HG02943 (cell line): ENCODE measurements at regions not wholly inside any gene's neighbourhood (a gene's known extent, or its start where the extent isn't known, plus 50 kb on each side); places are given as distances from the start of the nearest gene placed in this dataset.
"Not testable (repeated sequence)": the region's sequence is repeated elsewhere in the genome, so short reads cannot be mapped to it uniquely, and the experiment has no call there.

Experiments
- ATAC-seq: cut with Tn5 transposase; IDR thresholded peaks from one replicate; pipeline ENCODE4 v1.9.1; 2021; ENCODE audit warnings: mild to moderate bottlenecking, low read depth, moderate library complexity; ENCODE audit not compliant: unreplicated experiment

DNA sequence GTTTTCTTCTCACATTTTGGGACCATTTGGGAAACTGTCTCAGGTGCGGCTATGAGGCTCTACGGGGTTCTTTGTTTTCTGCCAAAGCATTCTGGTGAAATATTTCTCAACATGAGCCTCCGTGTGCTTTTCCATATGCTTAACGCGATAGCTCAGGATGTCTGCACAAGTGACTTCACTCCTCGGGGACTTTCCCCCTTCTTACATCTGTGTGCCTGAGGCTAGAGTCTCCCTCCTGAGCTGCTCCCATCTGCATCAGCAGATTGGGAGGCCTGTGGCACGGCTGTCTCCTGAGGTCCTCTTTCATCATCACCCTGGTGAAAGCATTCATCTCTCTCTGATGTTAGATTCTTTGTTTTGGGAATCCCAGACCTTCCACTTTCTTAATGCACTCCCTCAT is 1190.9 kb downstream of the TYW1 start:
- no peak for ATAC-seq

DNA sequence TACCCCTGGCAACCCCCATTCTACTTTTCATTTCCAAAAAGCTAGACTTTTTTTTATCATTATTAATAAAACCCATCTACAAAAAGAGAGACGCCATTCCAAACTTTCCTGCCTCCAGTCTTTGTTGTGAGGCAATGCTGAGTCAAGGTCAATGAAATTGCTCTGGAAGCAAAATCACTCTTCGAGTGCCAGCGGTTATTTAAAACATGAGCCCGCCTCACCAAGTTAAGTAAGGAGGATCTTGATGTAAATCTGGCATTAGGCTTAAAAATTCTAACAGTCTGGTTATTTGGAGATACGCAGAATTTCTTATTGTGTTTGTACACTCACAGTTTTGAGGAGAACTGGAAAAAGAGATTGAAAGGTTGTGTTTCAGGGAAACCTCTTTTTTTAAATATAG is 1196.3 kb downstream of the TYW1 start:
- no peak for ATAC-seq

DNA sequence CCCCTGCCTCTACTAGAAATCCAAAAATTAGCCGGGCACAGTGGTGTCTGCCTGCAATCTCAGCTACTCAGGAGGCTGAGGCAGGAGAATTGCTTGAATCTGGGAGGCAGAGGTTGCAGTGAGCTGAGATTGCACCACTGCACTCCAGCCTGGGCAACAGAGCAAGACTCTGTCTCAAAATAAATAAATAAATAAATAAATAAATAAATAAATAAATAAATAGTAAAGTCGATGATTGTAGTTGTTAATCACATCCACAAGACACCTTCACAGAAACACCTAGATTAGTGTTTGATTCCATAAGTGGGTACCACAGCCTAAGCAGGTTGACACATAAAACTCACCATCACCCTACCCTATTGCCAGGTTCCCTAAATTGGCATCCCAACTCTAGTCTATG is 1199.0 kb downstream of the TYW1 start:
- ATAC-seq: not testable (repeated sequence)

DNA sequence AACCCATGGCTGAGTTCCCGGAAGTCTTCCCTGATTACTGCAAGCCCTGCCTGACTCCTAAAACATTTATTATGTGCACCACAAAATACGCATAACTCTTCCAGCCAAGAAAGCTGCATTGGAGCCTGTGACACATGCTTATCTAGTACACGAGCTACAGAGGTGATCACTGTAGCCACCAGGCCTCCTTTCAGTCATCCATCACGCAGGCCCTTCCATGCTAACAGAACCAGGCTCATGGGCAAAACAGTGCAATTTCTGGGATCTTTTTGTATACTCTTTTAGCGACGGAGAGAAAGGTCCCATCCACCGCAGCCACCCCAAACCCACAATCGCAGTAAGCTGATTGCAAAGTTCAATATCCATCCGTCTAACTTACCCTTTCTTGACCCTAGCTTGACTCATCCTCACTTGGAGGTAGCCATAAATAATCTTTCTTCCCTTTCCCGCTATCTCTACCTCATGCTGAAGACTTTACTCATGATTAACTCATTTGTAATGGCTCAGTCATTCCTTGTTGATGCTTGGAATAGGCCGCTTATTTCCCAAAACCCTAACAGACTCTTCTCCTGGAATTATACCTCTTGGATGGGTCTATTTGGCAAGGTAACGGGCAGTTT is 1203.5 kb downstream of the TYW1 start:
- no peak for ATAC-seq

DNA sequence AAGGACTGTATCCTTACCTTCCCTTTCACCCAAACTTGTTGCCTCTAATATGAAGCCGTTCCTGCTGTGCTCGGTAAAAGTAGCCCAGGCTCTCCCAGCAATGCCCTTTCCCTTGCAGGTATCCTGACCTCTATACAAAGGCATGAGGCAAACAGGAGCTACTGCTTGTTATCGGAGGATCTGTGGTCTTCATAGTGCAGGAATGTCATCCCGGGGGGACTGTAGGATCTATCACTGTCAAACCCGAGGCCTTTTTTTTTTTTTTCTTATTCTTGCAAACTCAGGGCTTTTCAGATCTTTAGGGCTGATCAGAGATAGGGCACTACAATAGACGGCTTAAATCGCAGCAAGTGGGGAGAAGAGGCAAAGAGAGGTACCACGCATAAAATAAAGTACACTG is 1206.6 kb downstream of the TYW1 start:
- ATAC-seq: no peak

DNA sequence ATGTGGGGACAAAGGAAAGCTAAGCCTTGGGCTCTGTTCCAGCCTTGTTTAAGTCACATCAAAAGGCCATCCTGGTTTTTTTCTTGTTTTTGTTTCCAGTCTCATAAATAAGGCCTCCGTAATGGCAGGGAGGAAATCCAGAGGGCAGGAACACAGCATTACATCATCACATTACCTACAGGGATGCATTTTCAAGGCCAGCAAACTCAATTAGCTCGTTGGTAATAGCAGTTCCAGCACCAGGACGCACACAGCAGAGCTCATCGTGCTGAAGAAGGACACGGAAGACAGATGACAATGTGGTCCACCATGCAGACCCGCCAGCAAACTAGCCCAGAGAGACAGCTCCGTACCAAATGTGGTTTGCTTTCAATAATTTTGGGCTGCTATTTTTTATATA is 1209.2 kb downstream of the TYW1 start:
- ATAC-seq: no peak

DNA sequence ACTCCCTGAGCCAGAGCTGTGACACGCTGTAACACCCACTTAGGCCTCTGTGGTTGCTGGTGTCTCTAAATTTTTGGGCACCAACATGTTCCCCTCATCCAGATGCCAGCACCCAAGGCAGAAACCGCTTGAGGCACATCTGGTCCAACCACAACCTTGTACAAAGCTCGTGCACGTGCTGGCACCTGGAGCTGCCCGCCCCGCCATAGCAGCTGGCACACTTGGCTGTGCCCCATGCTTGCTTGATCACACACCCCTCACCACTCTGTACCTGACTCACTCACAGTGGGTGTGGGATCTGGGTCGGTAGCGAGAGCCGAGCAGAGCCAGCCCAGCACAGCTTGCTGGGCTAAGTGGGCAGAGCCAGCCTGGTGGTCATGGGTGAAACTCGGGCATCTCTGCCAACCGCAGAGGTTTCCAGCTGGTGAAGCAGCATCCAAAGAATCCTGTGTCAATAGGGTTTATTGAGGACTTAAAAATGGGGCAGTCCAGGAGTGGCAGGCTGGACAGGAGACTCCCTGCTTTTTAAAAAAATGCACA is 1210.4 kb downstream of the TYW1 start:
- ATAC-seq: no peak

DNA sequence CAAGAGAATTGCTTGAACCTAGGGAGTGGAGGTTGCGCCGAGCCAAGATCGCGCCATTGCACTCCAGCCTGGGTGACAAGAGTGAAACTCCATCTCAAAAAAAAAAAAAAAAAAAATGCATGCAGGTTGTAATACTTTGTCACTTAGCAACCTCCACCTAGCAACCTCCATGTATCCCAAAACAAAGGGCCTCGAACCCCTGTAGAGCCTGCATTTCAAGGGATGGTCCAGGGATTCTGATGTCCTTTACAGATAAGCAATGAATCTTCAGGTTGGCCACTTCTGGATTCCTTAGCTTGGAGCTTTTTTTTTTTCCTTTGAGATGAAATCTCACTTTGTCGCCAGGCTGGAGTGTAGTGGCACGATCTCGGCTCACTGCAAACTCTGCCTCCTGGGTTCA is 1211.0 kb downstream of the TYW1 start:
- no peak for ATAC-seq

DNA sequence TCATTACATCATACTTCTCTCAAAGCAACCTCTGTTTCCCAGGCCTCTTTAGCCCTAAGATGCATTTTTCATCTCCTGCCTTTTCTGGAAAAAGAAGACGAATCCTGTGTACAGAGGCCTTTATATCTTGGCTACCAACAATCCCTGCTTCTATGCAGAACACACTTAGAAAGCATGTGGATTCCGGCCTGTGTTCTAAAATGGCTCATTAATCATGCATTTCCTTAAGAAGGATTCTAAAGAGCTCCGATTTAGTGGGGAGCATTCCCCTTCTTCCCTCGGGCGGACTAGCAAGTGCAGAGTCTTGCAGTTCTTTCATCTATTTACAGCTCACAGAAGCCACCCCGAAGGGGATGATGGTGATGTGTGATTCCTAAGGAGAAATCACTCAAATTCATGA is 1212.9 kb downstream of the TYW1 start:
- no peak for ATAC-seq

DNA sequence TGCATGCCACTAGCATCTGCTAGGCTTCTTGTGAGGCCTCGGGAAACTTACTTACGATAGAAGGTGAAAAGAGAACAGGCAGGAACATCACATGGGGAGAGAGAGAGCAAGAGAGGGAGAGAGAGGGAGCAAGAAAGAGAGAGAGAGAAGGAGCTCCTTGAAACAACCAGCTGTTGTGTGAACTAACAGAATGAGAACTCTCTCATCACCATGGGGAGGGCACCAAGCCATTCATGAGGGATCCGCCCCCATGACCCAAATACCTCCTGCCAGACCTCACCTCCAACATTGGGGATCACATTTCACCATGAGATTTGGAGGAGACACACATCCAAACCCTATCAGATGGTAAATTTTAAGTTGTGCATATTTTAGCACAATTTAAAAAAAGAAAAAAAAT is 1217.2 kb downstream of the TYW1 start:
- no peak for ATAC-seq

DNA sequence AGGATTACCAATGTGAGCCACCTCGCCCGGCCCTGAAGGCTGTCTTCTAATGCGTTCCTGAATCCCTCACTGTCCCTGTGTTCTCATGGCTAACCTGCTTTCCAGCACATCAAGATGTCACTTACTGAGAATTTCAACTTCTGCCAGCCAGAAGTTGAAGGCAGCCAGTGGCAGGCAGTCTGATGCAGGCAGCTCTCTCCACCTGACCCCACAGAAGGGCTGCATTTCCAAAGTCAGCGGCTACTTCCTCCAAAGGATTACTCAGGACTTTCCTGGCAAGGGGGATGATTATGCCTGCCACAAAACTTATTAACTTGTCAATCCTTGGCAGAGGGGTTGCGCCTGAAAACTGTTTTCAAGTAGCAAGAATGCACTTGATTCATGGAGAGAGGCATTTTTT is 1219.4 kb downstream of the TYW1 start:
- ATAC-seq: no peak

DNA sequence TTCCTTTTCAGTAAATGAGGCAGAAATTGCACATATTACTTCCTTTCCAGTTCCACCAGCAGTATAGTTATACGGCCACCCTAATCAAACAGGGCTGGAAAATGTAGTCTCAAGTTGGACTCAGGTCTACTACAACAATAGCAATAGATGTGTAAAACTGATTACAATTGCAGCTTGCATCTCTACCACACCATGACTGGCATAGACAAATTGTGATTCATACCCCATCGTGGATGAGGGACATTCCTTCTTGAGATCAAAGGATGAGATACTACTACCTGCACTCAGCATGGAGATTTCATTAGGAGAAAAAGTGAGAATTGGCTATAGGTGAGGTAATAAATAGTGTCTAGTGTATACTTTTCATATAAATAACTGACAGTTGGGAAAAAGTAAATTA is 1220.8 kb downstream of the TYW1 start:
- ATAC-seq: no peak

DNA sequence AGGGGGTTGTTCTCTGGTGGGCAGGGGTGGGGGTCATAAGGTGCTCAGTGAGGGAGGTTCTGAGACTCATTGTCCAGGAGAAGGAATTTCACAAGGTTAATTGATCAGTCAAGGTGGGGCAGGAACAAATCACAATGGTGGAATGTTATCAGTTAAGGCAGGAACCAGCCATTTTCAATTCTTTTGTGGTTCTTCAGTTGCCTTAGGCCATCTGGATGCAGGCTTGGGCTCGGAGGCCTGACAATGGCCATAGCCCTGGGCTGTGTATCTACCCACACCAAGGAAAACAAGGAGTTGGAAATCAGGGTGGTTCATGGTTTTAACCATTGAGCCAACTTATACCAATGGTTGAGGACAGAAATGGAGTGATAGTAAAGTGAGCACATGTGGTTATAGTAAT is 1221.8 kb downstream of the TYW1 start:
- no peak for ATAC-seq

DNA sequence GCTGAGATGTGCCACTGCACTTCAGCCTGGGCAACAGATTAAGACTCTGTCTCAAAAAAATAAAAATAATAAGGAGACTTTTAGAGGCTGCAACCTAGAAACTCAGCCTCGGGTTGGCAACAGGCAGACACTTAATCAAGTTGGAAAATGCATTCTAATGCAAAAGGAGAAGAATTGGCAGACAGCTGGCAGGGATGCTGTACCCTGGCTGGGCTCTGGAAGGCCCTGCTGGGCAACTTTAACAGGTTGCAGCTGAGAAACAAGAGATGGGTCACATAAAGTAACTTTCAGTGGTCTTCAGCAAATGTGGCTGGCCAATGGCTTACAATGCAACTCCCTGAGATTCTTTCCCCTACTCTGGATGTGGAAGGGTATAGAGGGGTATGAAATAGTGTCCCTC is 1225.7 kb downstream of the TYW1 start:
- ATAC-seq: no peak

DNA sequence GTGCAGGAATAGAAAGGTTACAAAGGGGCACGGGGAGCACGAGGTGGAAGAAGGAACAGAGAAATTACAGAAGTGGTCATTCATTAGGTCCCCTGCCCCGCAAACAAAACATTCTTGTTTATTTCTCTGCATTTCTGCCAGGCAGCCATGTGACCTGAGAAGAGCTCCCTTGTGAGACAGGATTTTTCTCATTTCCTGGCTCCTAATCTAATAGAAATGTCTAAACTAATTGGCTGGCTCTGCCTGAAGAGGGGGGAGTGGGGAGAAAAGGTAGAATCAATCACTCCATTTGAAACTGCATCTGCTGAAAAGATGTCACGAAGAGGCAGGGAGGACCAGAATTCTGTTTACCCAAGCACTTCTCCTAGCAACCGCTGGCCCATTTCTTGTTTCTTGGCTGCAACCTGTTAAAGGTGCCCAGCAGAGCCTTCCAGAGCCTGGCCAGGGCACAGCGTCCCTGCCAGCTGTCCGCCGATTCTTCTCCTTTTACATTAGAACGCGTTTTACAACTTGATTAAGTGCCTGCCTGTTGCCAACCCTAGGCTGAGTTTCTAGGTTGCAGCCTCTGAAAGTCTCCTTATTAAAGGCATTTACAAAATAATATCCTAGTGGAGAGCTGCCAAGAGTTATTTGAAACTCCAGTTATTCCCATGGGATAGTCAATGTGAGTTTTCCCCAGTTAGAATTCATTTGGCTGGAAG is 1227.6 kb downstream of the TYW1 start:
- no peak for ATAC-seq

DNA sequence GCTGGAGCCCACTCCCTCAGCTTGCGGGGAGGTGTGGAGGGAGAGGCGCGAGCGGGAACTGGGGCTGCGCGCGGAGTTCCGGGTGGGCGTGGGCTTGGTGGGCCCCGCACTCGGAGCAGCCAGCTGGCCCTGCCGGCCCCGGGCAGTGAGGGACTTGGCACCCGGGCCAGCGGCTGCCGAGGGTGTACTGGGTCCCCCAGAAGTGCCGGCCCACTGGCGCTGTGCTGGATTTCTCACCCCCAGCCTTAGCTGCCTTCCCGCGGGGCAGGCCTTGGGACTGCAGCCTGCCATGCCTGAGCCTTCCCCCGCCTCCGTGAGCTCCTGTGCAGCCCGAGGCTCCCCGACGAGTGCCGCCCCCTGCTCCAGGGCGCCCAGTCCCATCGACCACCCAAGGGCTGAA is 1234.4 kb downstream of the TYW1 start:
- not testable (repeated sequence) for ATAC-seq

DNA sequence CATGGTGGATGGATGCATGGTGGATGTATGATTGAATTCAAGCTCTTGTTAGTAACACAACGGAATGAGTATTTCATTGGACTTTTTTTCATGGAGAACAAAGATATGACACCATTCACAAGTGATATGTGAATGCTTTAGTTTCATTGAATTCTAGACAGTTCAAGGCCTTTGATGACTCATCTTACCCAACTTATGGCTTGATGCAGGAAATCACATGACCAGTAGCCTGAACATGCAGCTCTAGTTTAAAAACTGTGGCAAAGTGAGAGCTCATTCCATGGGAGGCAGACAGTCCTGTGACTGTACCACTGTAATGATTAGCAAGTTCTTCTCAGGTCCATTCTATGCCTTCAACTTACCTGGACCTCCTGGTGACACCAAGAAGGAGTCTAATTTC is 1239.3 kb downstream of the TYW1 start:
- ATAC-seq: no peak

DNA sequence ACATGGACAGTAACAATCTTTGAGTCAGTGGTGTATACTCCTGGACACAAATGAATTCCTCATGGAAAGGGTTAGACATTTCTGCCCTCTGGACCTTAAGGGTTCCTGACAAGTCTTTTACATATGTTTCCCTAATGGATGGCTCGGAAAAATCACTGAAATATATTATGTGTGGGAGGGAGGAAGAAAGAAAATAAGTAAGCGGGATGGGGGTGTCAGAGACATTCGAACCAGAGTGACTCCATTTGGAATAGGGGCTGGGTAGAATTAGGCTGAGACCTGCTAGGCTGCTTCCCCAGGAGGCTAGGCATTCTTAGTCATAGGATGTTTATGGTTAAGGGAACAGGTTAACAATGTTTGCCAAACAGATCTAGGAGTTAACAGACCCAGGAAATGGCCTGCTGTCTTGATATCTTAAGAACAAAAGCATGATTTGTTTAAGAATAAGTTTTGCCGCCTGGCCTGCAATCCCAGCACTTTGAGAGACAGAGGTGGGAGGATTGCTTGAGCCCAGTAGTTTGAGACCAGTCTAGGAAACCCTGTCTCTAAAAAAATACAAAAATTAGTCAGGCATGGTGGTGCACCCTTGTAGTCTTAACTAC is 1241.7 kb downstream of the TYW1 start:
- ATAC-seq: no peak

DNA sequence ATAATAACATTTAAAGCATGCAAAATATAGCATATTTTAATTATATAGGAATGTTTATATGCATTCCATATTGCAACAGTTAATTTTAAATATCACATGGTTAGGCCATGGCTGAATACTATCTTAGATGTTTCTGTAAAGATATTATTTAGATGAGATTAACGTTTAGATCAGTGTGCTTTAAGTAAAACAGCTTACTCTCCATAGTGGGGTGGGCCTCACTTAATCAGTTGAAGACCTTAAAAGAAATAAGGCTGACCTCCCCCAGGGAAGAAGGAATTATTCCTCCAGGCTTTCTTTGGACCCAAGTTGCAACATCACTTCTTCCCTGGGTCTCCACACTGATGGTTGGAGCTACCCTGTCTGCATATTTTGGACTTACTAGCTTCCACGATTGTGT is 1246.5 kb downstream of the TYW1 start:
- ATAC-seq: no peak

DNA sequence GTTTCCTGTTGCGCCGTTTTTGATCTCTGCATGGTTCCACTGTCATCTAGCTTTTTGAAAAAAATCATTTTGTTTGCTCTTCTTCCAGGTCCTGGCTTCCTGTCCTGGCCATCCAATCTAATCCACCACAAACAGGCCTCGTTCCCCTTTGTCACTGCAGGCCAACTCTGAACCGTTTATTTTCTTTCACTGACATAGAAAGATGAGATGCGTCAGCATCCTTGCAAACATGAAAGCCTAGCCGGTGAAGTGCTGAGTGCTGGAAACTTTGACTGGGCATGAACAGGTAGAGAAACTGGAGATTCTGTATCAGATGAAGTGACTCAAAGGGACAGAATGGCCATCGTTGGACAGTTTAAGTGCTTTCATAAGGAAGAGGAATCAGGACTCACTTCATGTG is 1247.8 kb downstream of the TYW1 start:
- ATAC-seq: no peak

DNA sequence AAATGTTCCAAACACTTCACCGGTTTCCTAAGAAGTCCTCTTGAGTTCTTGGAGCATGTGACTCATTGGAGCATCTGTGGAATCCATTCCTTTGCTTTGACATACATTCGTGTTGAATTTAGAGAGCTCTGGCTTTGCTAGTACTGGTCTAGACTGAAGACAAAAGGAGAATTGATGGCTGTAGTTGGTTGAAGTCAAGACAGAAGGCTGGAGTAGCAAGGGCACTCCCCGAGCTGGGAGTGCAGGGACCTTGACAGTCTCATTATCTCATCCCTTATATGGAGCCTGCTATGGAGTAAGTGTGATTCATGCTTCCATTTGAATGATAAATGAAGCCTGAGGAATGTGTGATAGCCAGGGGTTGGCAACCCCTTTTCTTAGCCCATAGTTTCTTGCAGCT is 1249.1 kb downstream of the TYW1 start:
- no peak for ATAC-seq

DNA sequence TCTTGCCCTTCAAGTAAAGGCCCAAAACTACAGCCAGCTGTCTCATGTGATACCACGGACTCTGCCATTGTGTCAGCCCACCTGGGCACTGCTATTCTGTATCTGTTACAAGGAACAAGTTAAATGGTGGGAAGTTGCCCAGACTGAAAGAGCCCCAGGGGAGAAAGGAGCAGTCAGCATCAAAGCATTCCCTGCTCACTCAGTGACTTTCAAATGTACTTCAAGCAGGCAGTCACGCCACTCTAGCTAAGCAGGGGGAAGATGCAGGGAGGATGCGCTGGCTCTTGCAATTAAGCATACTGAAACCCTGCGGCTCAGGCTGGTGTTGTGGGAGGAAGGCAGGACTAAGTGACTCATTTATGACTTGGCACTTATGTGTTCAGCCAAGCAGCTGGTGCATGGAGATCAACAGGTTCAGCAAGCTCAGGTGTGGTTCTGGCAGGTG is 1249.6 kb downstream of the TYW1 start:
- ATAC-seq: no peak
